K562 (cell line): ENCODE measurements at regions not wholly inside any gene's neighbourhood (a gene's known extent, or its start where the extent isn't known, plus 50 kb on each side); places are given as distances from the start of the nearest gene placed in this dataset.

Source experiments
- ATAC-seq: fragments of 200-7000 bp; cut with Tn5 transposase; 3 replicates; pipeline ENCODE4 v1.9.1; 2020; ENCODE audit warnings: moderate library complexity
- BruUV-seq: library from RNA; stranded (reverse); fragments of 400-500 nt; replicated peaks from 2 replicates; lab custom pipeline; 2021; lab: Mats Ljungman, UMichigan
- CTCF ChIA-PET: fragments of 300-600 bp; formaldehyde crosslinking; extraction: SDS; loops from one replicate; lab custom pipeline; 2021; ENCODE audit warnings: low intra/inter-chr PET ratio; lab: Yijun Ruan, JAX
- POLR2A ChIA-PET: fragments of 300-600, 350-650 bp; sonication (Branson Sonifier 250); formaldehyde crosslinking; extraction: SDS; loops from one replicate; lab custom pipeline; 2021; ENCODE audit warnings: antibody characterized with exemption, inconsistent platforms; lab: Yijun Ruan, JAX
- DNase-seq, 4 experiments: peaks; one replicate each; pipeline versions ENCODE4 v3.0.0 to v3.0.0-alpha.2; 2011 to 2018; ENCODE audit warnings: low spot score in 3 of 4, mixed read lengths in 3 of 4; ENCODE audit errors: extremely low read depth in 1 of 4
- FAIRE-seq: peaks from 2 replicates; lab custom pipeline; 2011; peaks lifted over from hg19 to GRCh38; lab: Jason Lieb, UNC
- H2AFZ ChIP-seq: 2 replicates; pipeline ENCODE4 v1.6.0; 2011; ENCODE audit warnings: low read depth, low read length, control low read depth, inconsistent platforms
- H3K27ac ChIP-seq: fragments of 200-600 bp; 3 replicates; pipeline ENCODE4 v1.8.0; 2011; ENCODE audit warnings: low read depth, mild to moderate bottlenecking, control low read depth, inconsistent platforms, low read length, moderate library complexity, mixed read lengths; ENCODE audit errors: extremely low read depth
- H3K27me3 ChIP-seq, 2 experiments: fragments of 300-600 bp in 1 of 2; 2 replicates in 1 of 2; 3 replicates in 1 of 2; pipeline versions ENCODE4 v1.6.0 to v1.8.0; 2011; ENCODE audit warnings: inconsistent platforms in 2 of 2, low read length in 2 of 2, mild to moderate bottlenecking in 1 of 2, mixed read lengths in 1 of 2, moderate library complexity in 1 of 2; ENCODE audit not compliant: control insufficient read depth in 2 of 2, insufficient read depth in 2 of 2
- H3K36me3 ChIP-seq: fragments of 300-600 bp; 3 replicates; pipeline ENCODE4 v1.8.0; 2011; ENCODE audit warnings: mild to moderate bottlenecking, low read length, inconsistent platforms; ENCODE audit not compliant: control insufficient read depth, insufficient read depth
- H3K4me1 ChIP-seq, 2 experiments: fragments of 200-600 bp in 1 of 2; replicated peaks in 1 of 2; 2 replicates in 1 of 2; 3 replicates in 1 of 2; pipeline versions ENCODE4 v1.5.1 to v1.8.0; 2011; ENCODE audit warnings: inconsistent platforms in 2 of 2, low read length in 2 of 2, mild to moderate bottlenecking in 1 of 2, mixed read lengths in 1 of 2, moderate library complexity in 1 of 2; ENCODE audit not compliant: control insufficient read depth in 2 of 2, insufficient read depth in 2 of 2
- H3K4me2 ChIP-seq: 2 replicates; pipeline ENCODE4 v1.6.1; 2011; ENCODE audit warnings: low read length, control low read depth, inconsistent platforms, mixed read lengths; ENCODE audit not compliant: insufficient read depth
- H3K4me3 ChIP-seq: fragments of 200-600 bp; sonication (generic), shearing (Covaris generic); 2 replicates; pipeline ENCODE4 v1.5.1; 2016; ENCODE audit warnings: control low read depth, inconsistent platforms
- H3K79me2 ChIP-seq: fragments of 200-600 bp; 3 replicates; pipeline ENCODE4 v1.8.0; 2011; ENCODE audit warnings: low read length, inconsistent platforms; ENCODE audit not compliant: control insufficient read depth, insufficient read depth
- H3K9ac ChIP-seq, 2 experiments: 2 replicates each; pipeline versions ENCODE4 v1.6.0 to v1.6.1; 2011; ENCODE audit warnings: low read depth in 2 of 2, low read length in 2 of 2, control low read depth in 1 of 2, inconsistent platforms in 1 of 2, mild to moderate bottlenecking in 1 of 2, mixed read lengths in 1 of 2; ENCODE audit not compliant: insufficient read depth in 1 of 2
- H3K9me1 ChIP-seq: one replicate; pipeline ENCODE4 v1.6.0; 2011; ENCODE audit warnings: inconsistent platforms, mild to moderate bottlenecking, low read length, moderate library complexity; ENCODE audit not compliant: control insufficient read depth, insufficient read depth
- H3K9me3 ChIP-seq: replicated peaks from 2 replicates; pipeline ENCODE4 v1.5.1; 2011; ENCODE audit warnings: low read depth, low read length, inconsistent platforms; ENCODE audit not compliant: control insufficient read depth, insufficient read depth
- H4K20me1 ChIP-seq: replicated peaks from 2 replicates; pipeline ENCODE4 v1.6.1; 2011; ENCODE audit warnings: low read length, inconsistent platforms, mixed read lengths; ENCODE audit not compliant: control insufficient read depth, insufficient read depth
- CLOCK ChIP-seq: fragments of 250-450 bp; sonication (Bioruptor Pico); IDR thresholded peaks from 2 replicates; pipeline ENCODE4 v1.4.0; 2020; ENCODE audit warnings: mild to moderate bottlenecking, moderate library complexity, borderline replicate concordance
- CTBP1 ChIP-seq: fragments of 450-650 bp; IDR thresholded peaks from 2 replicates; pipeline ENCODE4 v1.6.1; 2016; ENCODE audit warnings: borderline replicate concordance
- EWSR1 ChIP-seq: fragments of 450-650 bp; IDR thresholded peaks from 2 replicates; pipeline ENCODE4 v1.6.1; 2018; ENCODE audit warnings: borderline replicate concordance, mild to moderate bottlenecking, low read depth, moderate library complexity; ENCODE audit not compliant: partially characterized antibody
- JUNB ChIP-seq: fragments of 450-650 bp; formaldehyde crosslinking; conservative IDR thresholded peaks from 2 replicates; pipeline ENCODE4 v1.4.0; 2020; ENCODE audit warnings: mild to moderate bottlenecking
- SPI1 ChIP-seq: IDR thresholded peaks from 2 replicates; pipeline ENCODE4 v1.6.1; 2011; ENCODE audit warnings: low read depth, low read length, control low read depth, borderline replicate concordance
- ZNF583 ChIP-seq: fragments of 250-450 bp; sonication (Bioruptor Pico); IDR thresholded peaks from 2 replicates; pipeline ENCODE4 v1.4.0; 2020
- ZNF77 ChIP-seq: fragments of 250-450 bp; sonication (Bioruptor Pico); IDR thresholded peaks from 2 replicates; pipeline ENCODE4 v1.5.0; 2020
- WGBS: fragments of 100-300 bp; shearing (Covaris generic); methylation state at CpG from one replicate; pipeline ENCODE4 v1.1.6; 2016; ENCODE audit warnings: low coverage, mixed read lengths; ENCODE audit not compliant: insufficient coverage; ENCODE audit errors: missing lambda C conversion rate; 5-methylcytosine and 5-hydroxymethylcytosine counted together
- in situ Hi-C: fragments of 300-500 bp; cut with MboI; formaldehyde crosslinking; loops from 4 replicates; pipeline ENCODE4 v1.15.0; 2018; ENCODE audit warnings: inconsistent platforms, mixed read lengths
- intact Hi-C: fragments of 100-400 bp; cut with micrococcal nuclease; formaldehyde crosslinking; loops from 2 replicates; pipeline ENCODE4 v1.14.2; 2022

GRCh38 chr18:27797484-27797883 is 379.4 kb downstream of the CDH2 start:
- ChIA-PET CTCF (no interaction called here), POLR2A (no interaction called here)
- intact Hi-C loops (no loop called here), in situ Hi-C loops (no loop called here)
- H3K27me3 ChIP-seq, result no peaks in the 10 kb centered on the region
- BruUV-seq, result no TSS peak
- no peaks in the 10 kb centered on the region for H3K9me3 ChIP-seq
- H4K20me1 ChIP-seq, result no peaks in the 10 kb centered on the region
- H3K4me2 ChIP-seq, result no peak overlapping the region
- H3K9ac ChIP-seq, result no peak overlapping the region
- H3K9me1 ChIP-seq, result no peaks in the 10 kb centered on the region
- no peak overlapping the region for H3K4me3 ChIP-seq
- WGBS, result 0% methylated on average over 1 of the region's 1 CpG
- ATAC-seq (no peak), FAIRE-seq (no peak), DNase-seq (no peak)
- no peaks in the 10 kb centered on the region for H3K36me3 ChIP-seq
- TF ChIP-seq JUNB (CRISPR knock-in tag), result no peak
- TF ChIP-seq SPI1, result no peak
- no peak for TF ChIP-seq EWSR1
- TF ChIP-seq CTBP1, result no peak
- TF ChIP-seq CLOCK (CRISPR knock-in tag), result no peak
- TF ChIP-seq ZNF77 (CRISPR knock-in tag), result no peak
- no peak for TF ChIP-seq ZNF583
- no peak overlapping the region for H3K27ac ChIP-seq
- no peak overlapping the region for H2AFZ ChIP-seq
- no peaks in the 10 kb centered on the region for H3K79me2 ChIP-seq
- H3K4me1 ChIP-seq, result no peaks in the 10 kb centered on the region
